ENCODE measurements at regions not wholly inside any gene's neighbourhood (a gene's known extent, or its start where the extent isn't known, plus 50 kb on each side); places are given as distances from the start of the nearest gene placed in this dataset.
A peak's percentile ranks its signal among the peaks of the same experiment; 100 is the strongest.
"Not testable (repeated sequence)": the region's sequence is repeated elsewhere in the genome, so short reads cannot be mapped to it uniquely, and the experiment has no call there.

DNA sequence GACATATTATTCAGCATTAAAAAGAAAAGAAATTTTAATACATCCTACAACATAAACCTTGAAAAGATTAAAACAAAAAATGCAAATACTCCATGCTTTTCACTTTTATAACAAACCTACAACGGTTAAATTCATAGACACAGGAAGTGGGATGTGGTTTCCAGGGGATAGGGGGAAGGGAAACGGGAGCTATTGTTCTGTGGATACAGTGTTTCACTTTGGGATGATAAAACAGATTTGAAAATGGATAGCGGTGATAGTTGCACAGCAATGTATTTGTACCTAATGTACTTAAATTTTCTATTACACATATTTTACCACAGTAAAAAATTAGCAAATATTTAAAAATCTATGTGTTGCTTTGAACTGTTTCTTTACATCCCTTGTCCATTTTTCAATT, 368.0 kb downstream of the CDY2B start:
- not testable (repeated sequence) for DNase-seq

DNA sequence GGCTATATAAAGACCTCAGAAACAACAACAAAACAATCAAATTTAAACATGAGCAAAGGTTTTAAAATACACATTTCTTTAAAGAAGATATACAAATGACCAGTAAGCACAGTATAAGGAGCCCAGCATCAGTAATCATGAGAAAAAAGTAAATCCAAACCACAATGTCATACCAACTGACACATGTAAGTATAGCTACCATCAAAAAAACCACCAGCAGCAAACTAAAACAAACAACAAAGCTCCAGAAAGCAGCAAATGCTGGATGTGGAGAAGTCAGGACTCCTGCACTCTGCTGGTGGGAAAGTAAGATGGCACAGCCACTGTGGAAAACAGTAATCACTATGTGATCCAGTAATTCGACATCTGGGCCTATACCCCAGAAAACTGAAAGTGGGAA, 368.5 kb downstream of the CDY2B start:
- DNase-seq = not testable (repeated sequence)

DNA sequence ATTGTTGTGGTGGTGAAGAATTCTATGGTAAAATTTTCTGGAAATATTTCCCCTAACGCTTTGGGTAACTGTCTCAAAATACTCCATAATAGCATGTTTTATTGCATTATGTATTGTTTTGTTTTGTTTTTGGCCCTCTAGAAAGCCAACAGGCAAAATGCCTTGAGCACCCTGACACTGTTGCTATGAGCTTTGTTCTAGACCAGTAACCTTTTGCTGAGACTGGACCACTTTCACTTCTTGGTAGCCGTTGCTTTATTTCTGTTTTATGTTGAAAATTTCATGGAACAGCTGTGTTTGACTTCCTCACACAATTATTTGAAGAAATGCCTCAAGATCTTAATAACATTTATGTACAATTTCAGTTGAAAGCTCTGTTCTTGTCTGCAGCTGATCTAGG, 374.2 kb downstream of the CDY2B start:
- DNase-seq = not testable (repeated sequence)

DNA sequence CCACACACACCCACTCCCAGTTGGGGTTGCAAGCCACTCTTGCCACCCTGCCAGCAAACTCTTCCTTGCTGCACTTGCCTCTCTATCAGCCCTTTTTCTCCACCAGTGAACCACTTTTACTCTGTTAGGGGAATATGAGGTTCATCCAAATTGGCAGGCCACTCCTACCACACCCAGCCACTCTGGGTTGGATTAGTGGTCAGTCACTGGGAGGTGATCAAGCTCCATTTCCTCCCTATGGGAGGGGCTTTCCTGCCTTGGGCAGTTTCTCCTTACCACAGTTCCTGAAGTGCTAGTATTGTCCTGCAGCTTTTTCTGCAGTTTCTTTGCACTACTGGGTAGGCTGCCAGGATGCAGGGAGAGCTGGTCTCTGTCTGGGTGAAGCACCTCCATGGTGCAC, 395.3 kb downstream of the CDY2B start:
- DNase-seq = not testable (repeated sequence)

DNA sequence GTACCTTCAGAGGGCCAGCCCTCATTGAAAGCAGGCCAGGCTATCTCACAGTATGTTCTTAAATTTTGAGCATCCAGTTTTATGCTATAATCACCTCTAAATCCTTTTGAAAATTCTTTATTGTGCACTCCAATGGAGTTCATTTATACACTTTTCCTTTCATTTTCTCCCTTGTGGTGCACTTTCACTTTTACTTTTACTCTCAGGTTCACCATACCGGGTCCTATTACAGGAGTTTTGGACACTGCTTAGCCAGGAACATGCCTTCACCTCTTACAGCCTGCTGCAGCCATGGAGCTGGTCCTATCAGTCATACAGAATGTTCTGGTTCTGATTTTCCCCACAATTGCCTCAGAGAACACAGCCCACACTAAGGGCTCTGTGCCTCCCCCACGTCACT, 395.9 kb downstream of the CDY2B start:
- not testable (repeated sequence) for DNase-seq

DNA sequence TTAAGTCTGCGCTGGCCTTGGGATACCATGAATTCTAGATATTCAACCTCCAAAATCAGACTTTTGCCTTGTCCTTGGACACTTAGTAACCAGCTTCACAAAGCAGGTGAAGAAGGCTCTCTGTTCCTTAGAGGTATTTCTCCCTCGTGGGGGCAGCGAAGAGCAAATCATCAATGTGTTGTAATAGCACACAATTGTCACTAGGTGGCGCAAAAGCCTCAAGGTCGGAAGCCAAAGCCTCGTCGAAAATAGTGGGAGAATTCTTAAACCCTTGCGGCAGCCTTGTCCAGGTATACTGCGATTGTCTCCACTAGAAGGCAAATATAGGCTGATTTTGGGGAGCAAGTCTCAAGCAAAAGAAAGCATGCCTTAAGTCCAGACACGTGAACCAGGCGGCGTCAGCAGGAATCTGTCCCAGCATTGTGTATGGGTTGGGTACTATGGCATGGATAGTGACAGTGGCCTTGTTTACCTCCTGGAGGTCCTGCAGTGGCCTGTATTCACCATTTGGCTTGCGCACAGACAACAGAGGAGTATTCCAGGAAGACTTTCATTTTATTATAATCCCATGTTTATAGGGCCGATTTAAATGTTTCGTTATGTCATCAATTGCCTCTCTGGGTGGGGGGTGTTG, 398.5 kb downstream of the CDY2B start:
- not testable (repeated sequence) for DNase-seq

DNA sequence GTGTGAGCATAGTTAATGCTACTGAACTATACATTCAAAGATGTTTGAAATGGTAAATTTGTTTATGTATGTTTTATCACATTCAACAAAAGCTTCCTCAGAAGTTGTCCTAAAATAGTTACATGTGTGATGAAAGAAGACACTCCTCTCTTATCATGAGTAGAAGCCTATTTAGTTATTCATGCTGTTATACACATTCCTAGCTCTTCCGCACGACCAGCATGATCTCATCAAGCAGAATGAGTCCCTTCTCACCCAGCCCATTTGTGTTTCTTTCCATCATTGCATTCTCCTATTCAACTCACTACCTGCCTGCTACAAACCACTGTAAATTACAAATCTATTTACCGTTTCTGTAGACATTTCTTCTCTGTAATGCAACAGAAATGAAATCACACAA, 408.0 kb downstream of the CDY2B start:
- DNase-seq = not testable (repeated sequence)

DNA sequence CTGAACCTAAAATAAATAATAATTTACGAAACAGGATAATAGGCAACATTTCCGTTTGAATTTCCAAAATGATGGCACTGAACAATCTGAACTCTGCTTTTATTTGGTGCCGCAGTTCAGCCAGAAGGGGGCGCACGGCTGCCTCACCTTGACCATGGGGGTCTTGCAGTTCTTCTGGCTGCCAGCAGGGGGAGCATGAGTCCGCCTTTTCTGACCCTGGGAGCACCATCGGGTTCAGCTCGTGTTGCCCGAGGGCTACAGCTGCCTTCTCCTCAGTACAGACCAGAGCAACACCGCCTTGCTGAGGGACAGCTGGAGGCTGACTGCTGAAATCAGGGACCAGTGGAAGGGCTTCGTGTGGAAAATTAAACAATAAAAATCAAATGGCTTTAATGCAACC, 420.3 kb downstream of the CDY2B start:
- not testable (repeated sequence) for DNase-seq

DNA sequence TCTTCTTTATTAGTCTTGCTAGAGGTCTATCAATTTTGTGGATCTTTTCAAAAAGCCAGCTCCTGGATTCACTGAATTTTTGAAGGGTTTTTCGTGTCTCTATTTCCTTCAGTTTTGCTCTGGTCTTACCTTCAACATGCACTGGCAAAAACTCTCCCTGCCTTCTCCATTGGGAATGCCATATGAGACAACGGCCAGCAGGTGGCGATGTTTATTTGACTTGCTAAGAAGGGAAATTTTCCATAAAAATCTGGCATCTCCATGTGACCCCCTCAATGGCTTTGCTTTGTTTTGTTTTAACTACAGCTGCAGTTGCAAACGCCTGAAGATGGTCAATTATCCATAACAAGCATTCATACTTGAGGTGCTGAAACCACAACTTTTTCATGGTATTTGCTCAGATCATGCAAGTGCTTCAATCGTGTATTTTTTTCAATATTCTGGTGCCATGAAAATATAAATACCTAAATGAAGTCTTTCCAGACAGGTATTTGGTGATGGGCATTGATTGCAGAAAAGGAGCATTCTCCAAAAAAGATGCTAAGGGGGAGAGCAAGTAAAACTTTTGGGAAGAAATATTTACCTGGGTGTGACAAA, 449.4 kb downstream of the CDY2B start:
- DNase-seq = peak; percentile 29

DNA sequence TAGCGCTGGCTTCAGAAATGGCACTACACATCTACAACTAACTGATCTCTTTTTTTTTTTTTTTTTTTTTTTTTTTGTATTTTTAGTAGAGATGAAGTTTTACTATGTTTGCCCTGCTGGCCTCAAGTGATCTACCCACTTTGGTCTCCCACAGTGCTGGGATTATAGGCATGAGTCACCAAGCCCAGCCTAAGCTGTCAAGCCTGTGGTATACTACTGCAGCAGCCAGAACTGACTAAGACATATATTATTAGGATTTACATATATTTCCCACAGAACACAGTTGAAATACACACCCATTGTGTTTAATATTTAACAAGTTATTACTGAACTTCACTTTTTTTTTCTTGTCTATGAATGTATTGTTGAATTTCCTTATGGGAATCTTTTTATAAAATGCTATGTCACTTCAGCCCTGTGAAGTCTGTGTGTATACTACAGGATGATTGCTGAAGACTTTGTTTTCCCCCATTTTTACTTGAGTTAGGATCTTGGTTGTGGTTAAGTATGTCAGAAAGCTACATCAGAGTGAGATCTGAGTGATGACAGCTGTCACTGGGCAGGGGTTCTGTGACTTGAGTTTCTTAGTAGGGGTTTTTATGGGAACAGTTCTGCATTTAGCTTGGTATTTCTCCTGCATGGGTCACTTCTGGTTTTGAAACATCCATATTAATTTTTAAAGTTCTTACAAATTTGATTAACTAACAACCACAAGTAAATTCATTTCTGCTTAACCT, 481.5 kb downstream of the CDY2B start:
- DNase-seq = peak; percentile 10

DNA sequence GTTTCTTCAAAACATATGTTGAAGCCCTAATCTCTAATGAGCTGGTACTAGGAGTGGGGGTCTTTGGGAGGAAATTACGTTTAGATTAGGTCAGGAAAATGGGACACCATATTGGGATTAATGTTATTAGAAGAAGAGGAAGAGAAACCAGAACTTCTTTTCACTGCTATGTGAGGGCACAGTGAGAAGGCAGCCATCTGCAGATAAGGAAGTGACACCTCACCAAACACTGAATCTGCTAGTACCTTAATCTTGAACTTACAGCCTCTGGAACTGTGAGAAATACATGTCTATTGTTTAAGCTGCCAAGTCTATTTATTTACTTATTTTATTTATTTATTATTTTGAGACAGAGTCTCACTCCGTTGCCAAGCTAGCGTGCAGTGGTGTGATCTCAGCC, 482.4 kb downstream of the CDY2B start:
- no peak for DNase-seq

DNA sequence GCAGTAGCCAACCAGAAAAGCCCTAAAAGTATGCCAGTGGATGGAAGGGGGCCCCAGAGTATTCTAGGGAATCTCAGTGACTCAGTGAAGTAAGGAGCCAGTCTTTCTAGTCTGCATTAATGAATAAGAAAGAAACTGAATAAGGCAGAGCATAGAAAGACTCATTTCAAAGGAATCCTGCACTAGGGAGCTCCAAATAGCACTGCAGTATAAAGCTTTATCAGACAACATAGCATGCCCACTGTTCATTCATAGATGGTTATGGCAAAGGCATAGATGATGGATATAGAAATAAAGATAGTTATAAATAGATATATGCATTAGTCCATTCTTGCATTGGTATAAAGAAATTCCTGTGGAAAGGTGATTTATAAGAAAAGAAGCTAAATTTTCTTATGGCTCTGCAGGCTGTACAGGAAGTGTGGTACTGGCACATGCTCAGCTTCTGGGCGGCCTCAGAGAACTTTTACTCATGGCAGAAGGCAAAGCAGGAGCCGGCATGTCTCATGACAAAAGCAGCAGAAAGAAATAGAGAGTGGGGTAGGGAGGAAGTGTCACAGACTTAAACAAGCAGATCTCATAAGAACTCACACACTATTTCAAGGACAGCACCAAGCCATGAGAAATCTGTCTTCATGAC, 498.5 kb downstream of the CDY2B start:
- no peak for DNase-seq

DNA sequence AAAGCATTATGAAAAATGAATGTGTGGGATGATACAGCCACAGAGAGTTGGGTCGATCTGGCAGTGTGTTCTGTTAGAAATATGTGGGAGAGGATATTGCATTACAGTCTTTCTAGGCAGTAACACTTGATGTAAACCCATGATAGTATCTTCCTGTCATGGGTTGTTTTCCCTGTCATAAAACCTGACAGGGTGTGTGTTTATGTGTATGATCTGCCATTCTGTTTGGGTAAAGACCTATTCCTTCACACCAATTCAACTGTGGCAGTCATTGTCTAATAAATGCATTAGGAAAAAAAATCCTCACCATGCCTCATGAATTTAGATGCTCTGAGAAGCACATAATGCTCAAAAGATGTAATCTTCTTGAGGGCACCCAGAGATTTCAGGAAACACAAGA, 501.7 kb downstream of the CDY2B start:
- DNase-seq = no peak

DNA sequence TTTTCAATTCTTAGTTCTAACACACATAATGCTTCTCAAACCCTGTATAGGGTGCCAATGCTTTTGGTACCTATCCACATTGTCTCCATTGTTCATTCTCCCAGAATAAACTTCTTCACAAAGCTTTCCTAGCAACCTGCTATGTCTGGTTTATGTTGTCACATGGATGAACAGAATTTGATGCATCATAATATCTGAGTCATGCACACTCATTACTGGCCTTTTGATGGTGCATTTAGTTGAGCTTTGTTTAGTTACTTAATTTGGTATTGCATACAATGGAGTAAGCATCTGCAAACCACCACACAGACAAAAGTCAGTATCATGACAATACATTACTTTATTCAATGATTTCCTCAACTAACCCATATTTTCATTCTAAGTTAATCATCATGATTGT, 511.6 kb downstream of the CDY2B start:
- no peak for DNase-seq

DNA sequence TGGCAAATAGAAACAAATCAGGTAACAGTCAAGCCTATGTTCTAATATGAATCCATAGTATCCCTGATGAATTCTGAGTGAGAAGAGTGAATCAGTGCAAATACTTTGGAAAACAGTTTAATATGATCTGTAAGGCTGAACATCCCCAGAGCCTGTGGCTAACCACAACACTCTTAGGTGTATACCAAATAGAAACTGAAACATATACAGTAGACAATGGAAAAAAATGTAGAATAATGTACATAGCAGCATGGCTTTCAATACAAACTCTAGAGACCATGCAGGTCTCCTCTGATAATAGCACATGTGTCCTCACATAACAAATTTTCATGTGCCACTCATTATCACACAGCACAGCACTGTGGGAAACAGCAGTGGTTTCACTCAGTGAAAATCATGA, 513.6 kb downstream of the CDY2B start:
- DNase-seq = no peak

DNA sequence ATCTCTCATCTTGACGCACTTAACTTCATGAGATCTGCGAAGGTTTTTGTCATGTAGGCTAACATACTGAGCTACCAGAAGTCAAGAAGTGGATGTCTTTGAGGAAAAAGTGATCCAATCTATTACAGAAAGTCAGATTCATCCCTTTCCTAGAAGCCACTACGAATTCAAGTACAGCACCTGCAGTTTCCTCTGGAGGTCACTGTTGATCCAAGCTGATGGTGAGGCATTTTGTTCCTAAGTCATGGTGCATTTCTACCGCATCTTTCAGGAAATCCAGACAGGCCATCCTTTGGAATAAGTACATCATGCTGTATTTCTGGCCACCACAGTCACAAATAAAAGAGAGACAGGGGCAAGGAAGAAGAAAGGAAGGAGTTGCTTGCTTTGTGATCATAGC, 541.0 kb downstream of the CDY2B start:
- DNase-seq = peak; percentile 23

DNA sequence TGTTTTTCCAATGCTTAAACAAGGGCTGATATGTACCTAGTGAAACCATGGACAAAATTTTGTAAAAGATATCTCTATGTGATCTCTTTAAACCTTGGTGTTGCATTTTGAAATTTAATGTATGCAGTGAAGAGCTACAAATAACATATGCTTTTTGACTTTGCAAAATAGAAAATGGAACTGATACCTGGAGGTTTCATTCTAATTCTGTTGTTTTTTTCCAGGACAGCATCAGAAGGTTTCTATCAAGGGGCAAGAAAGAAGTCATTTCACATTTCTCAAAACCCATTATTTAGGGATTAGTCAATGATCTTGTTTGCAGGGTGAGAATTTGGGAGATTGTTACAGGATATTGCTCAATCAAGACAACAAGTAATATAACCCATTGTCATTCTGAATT, 549.3 kb downstream of the CDY2B start:
- DNase-seq = no peak

DNA sequence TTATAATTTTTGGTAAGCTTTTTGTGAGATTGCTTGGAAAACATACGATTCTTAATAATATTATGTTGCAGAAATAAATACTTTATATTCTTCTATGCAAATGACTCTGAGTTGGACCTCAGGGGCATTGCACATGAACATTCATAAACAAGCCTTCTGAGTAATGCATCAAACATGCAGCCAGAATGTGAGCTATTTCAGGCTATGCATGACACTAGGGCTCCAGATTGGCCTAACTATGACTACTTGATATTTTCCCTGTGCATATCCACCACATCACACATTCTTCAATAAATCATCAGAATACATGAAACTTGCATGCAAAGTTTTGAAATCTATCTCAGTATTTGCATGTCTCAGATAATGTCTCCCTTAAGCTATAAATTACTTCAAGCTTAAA, 560.1 kb downstream of the CDY2B start:
- no peak for DNase-seq

DNA sequence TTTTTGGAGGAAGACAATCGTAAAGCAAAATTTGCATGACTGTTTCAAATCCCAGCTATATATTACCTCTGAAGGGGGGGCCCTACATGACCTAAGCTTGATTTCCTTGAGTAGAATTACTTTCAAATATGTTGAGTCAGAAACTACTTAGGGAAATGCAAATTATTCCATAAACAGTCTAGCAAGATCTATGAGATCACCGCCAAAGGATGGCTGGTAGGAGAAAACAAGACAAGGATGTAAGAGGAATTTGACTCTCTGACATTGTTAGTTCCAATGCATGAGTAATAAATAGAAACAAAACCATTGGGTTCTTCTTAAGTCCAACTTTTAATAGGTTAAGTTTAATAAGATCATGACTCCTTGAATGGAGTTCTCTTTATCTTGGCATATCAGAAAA, 561.4 kb downstream of the CDY2B start:
- no peak for DNase-seq

DNA sequence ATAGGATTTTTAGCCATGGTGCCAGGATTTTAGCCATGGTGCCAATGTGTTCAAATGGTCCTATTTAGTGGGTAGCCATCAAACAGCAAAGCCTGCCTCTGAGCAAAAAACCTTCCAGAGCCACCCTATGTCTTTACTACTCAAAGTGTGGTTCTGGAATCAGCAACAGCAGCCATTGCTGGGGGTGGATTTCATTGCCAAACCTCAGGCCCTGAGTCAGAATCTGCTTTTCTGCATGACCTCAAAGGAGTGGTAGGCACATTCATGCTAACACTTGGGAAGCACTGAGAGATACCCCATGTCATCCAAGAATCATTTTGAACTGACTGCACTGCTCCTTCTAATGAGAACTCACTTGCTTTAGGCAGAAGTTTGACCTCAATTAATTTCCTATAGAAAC, 603.0 kb downstream of the CDY2B start:
- no peak for DNase-seq

DNA sequence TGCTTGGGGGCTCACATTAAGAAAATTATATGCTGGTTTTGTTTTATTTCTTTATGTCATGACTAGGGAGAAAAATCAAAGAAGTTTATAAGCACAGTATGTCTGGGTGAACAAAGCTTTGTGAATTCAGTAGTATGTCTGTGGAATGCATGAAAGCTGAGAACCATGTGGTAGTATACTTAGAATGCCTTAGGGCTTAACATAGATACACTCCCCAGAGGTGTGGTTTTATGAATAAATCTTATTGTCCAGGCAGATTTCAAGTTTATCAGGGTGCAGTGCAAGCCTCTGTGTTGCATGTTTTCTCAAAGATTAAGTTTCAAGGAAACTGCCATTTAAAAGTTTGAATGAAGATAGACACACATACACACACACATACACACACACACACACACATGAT, 620.5 kb downstream of the CDY2B start:
- no peak for DNase-seq

DNA sequence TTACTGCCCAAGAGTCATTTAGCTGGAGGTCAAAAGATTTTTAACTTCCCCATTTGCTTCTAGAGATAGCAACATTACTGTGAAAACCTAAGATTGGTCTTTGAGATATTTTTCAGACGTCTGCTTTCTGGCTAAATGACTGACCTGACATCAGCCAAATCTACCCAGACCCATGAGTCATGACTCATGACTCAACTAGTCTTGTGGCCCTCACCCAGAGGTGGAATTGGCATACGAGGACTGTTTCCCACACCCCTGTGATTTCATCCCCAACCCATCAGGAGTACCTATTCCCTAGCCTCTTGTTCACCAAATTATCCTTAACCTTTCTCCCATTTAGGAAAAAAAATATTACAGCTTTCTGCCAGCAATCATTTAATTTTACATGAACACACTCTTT, 641.6 kb downstream of the CDY2B start:
- DNase-seq = no peak

DNA sequence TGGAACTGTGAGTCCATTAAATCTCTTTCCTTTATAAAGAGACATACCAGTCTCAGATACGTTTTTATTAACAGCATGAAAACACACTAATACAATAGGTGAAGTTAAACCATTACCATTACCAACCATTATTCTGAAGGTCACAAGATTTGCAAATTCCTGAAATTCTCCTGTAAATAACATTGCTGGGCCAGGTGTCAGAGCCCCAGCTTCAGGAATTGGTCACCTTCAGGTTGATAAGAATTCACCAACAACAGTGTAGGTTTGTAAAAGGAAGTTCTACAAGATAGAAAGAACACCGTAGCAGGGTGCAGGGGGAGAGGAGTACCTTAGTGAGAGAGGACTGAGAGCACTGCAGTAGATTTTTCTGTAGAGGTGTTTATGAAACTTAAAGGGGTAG, 644.3 kb downstream of the CDY2B start:
- DNase-seq = no peak

Measured in kidney glomerular epithelial cell (primary cell).